HG02938 (cell line): ENCODE measurements at regions not wholly inside any gene's neighbourhood (a gene's known extent, or its start where the extent isn't known, plus 50 kb on each side); places are given as distances from the start of the nearest gene placed in this dataset.

Source experiments
- ATAC-seq: cut with Tn5 transposase; IDR thresholded peaks from one replicate; pipeline ENCODE4 v1.9.1; 2021; ENCODE audit warnings: mild to moderate bottlenecking, moderate library complexity; ENCODE audit not compliant: unreplicated experiment

DNA sequence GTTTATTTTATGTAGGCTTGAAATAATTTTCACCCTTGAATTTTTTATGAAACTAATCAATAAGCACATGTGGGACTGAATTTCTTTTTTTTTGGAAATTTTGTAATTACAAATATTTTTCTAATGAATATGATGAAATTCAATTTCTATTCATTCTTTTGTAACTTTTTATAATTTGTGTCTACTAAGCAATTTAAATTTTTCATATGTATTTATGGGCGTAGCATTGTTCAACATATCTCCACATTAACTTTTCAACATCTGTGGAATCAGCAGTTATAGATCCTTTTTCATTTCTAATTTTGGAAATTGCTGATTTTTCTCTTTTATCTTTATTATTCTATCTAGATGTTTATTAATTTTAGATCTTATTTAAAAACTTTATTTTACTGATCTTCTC is 1320.3 kb downstream of the C4orf33 start:
- ATAC-seq: no peak

GRCh38 chr4:130419211-130419975 is 1323.4 kb downstream of the C4orf33 start:
- no peak for ATAC-seq

GRCh38 chr4:130422261-130422660 is 1326.3 kb downstream of the C4orf33 start:
- no peak for ATAC-seq

DNA sequence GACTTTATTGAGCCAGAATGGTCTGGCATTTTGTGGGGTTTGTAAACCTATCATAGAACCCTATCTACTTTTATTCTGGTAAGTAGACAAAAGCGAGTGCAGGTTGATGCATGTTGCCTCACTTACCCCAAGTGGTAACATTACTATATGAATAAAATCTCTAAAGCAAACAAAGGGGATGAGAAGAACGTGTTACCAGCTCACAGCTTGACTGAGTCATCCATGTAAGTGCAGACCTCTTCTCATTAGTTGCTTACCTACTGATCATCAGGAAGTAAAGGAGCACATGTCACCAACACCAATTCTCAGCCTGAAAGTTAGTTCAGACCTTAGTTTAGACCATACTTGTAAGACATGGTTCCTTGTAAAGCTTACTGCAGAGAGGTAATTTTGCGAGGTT is 1328.3 kb downstream of the C4orf33 start:
- ATAC-seq: no peak

DNA sequence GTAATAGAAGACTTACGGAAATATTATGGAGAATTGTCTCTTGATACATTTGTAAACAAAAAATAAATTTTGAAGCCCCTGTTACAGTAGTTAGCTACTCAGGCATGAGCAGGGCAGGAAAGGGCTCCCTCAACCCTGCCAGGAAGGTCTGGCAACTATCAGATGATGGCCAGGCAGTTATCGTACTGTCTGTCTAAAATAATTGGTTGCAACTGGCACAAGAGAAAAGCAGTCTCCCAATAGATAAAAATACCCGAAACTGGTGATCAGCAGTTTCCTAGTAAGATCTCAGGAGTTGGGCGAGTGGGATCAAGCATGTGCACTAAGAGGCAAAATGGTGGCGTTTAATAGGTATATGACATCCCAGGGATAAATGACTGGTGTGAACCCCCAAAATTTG is 1336.3 kb downstream of the C4orf33 start:
- ATAC-seq: no peak

DNA sequence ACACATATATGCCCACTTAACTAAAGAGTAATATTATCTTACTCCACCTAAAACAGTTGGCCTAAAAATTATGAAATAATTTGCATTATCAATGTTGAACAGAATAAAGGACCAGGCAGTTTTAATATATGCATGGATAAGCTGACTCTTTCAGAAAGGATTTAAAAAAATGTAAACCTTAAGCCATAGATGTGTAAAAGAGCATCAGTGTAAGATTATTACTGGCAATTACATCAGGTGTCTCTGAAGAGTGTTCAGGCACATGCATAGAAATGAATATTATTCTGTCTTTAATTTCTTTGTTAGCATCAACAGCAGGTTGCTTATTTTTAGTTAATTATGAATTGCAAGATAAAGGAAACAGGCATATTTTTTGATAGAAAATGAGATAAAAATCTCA is 1353.8 kb downstream of the C4orf33 start:
- no peak for ATAC-seq

GRCh38 chr4:130468340-130468739 is 1372.4 kb downstream of the C4orf33 start:
- no peak for ATAC-seq

DNA sequence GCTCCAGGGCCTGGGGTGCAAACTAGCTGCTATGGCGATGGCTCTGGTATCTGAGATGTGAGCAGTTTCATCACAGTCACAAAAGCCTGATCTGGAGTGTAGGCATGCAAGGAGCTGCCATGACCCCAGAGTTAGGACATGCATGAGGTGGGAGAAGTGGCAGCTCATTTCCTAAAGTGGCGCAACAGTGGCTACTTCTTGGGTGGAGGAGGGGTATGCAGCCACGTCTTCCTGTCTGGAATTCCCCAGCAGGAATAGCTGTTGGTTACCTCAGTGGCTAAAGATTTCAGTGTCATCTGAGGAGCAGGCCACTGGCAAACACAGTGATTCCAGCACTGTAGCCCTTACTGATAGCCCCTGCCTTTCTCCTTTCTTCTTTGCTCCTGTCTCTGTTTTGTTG is 1382.5 kb downstream of the C4orf33 start:
- no peak for ATAC-seq

DNA sequence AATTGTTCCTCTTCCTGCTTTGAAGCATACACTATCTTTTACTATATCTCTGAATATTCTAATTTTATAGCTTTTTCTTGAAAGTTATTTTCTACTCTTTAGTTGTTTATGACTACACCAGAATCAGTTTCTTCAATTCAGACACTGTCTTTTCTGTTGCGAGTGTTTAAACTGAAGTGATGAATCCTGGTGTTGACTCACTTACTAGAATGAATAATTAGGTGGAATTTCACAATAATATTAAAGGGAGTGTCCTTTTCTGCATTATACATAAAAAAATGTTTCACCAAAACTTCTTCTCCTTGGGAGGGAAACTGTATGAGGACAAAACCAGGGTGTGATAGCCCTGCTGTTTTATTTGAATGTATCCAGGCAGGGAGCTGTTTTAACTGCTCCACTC is 1383.1 kb downstream of the C4orf33 start:
- no peak for ATAC-seq

DNA sequence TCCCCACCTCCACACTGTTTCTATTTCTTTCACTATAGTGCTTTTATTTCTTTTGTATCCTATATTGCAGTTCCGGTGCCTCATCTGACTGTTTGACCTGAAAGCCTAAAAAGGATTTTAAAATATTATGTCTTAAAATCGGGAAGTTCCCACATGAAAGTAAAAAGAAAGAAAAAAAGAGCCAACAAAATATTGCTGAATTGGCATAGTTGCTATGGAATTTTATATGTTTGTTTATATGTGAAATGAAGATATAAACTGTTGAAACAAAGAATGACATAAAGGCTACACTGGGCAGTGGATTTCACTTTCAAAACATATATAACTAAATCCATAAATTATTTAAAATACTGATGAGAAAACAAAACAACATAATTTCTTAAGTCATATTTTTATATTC is 1383.7 kb downstream of the C4orf33 start:
- no peak for ATAC-seq

DNA sequence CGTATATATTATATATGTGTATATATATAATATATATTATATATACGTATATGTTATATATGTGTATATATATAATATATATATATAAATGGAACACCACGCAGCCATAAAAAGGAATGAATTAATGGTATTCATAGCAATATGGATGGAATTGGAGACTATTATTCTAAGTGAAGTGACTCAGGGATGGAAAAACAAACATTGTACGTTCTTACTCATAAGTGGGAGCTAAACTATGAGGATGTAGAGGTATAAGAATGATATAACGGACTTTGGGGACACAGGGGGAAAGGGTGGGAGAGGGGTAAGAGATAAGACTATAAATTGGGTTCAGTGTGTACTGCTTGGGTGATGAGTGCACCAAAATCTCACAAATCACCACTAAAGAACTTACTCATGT is 1388.9 kb downstream of the C4orf33 start:
- no peak for ATAC-seq

DNA sequence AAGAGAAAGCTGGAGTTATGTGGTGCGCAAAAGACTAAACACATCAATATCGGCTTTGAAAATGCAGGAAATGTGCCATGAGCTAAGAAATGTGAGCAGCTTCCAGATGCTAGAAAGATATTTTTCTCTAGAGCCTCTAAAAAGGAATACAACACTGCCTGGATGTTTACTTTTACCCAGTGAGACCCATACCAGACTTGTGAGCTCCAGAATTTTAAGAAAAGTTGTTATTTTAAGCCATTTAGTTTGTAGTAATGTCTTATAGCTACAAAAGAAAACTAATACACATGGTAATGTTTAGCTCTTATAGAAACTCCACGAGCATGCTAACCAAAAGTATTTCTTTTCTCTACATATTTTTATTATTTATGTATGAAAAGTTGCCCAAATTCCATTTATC is 1389.4 kb downstream of the C4orf33 start:
- ATAC-seq: no peak

GRCh38 chr4:130486186-130486585 is 1390.2 kb downstream of the C4orf33 start:
- ATAC-seq: no peak

DNA sequence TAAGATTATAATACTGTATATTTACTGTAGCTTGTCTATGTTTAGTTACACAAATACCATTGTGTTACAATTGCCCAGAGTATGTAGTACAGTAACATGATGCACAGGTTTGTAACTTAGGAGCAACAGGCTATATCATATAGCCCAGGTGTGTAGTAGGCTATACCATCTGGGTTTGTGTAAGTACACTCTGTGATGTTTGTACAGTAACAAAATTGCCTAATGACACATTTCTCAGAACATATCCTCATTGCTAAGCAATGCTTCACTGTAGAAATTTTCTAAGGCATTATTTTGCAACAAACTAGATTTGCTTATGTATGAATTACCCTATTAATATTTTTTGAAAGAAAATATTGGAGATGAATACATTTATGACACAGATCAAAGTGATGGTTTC is 1390.9 kb downstream of the C4orf33 start:
- ATAC-seq: no peak

GRCh38 chr4:130510661-130511060 is 1414.7 kb downstream of the C4orf33 start:
- ATAC-seq: no peak

- no peak for ATAC-seq
Measured at GRCh38 chr4:130511776-130512175, 1415.8 kb downstream of the C4orf33 start.

DNA sequence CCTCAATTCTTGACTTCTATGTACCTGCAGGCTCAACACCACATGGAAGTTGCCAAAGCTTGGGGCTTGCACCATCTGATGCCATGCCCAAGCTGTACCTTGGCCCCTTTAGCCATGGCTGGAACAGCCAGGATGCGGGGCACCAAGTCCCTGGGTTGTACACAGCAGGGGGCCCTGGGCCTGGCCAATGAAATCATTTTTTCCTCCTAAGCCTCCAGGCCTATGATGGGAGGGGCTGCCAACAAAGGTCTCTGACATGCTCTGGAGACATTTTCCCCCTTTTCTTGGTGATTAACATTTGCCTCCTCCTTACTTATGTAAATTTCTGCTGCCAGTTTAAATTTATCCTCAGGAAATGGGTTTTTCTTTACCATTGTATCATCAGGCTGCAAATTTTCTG is 1428.1 kb downstream of the C4orf33 start:
- ATAC-seq: no peak

- ATAC-seq: no peak
Measured at GRCh38 chr4:130530505-130530904, 1434.6 kb downstream of the C4orf33 start.

DNA sequence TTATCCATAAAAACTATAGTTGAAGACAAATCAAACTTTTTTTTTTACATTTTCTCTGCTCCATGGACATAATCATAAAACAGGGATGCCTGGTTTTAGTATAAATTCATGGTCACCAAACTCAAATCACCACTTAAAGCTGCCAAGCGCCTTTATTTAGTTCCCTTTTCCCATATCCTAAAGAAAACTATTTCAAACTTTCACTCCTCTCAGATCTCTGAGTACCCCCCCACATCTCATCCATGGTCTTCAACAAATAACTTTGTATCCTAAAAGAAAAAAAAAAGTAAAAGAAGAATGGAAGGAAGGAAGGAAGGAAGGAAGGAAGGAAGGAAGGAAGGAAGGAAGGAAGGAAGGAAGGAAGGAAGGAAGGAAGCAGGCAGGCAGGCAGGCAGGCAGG is 1438.7 kb downstream of the C4orf33 start:
- no peak for ATAC-seq

- no peak for ATAC-seq
Measured at GRCh38 chr4:130542953-130543352, 1447.0 kb downstream of the C4orf33 start.

GRCh38 chr4:130545171-130545570 is 1449.2 kb downstream of the C4orf33 start:
- ATAC-seq: no peak

DNA sequence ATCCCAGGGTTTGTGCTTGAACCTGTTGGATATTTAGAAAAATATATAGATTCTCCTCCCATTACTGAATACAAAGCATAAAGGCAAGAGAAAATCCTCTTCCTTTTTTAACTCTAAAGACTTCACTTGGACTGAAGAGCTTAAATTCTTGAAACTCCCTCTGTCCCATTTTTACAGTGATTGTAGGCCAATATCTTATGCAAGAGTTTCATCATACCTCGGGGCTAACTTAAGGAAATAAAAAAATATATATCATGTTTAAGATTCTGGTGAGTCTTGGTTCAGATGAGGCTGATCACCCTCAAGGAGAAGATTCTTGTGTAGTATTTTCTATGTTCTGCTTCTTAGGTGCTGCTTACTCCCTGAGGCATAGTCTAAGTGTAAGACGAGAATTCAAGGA is 1449.6 kb downstream of the C4orf33 start:
- no peak for ATAC-seq

- ATAC-seq: no peak
Measured at GRCh38 chr4:130559268-130559667, 1463.3 kb downstream of the C4orf33 start.
